AG04450 (cell line): ENCODE measurements at regions not wholly inside any gene's neighbourhood (a gene's known extent, or its start where the extent isn't known, plus 50 kb on each side); places are given as distances from the start of the nearest gene placed in this dataset.

Experiments
- CTCF ChIA-PET: fragments of 300-600, 350-600 bp; formaldehyde crosslinking; extraction: SDS; loops from one replicate; lab custom pipeline; 2022; ENCODE audit warnings: antibody characterized with exemption, inconsistent platforms; lab: Charles Lee
- POLR2A ChIA-PET: fragments of 350-600 bp; formaldehyde crosslinking; extraction: SDS; loops from one replicate; lab custom pipeline; 2021; ENCODE audit warnings: antibody characterized with exemption, inconsistent platforms; lab: Yijun Ruan, JAX
- DNase-seq: peaks from one replicate; pipeline ENCODE4 v3.0.0-alpha.2; 2011; ENCODE audit warnings: low read depth, low spot score
- H3K27ac ChIP-seq: one replicate; pipeline ENCODE4 v1.5.1; 2012; ENCODE audit warnings: low read depth, low read length, control low read depth
- H3K27me3 ChIP-seq: one replicate; pipeline ENCODE4 v1.6.0; 2012; ENCODE audit warnings: low read length; ENCODE audit not compliant: control insufficient read depth, insufficient read depth
- H3K4me3 ChIP-seq: 2 replicates; pipeline ENCODE4 v1.5.1; 2011; ENCODE audit warnings: mild to moderate bottlenecking, low read depth, low read length, control low read depth
- H3K9me3 ChIP-seq: 2 replicates; pipeline ENCODE4 v1.5.1; 2012; ENCODE audit warnings: low read length; ENCODE audit not compliant: control insufficient read depth, insufficient read depth
- CTCF ChIP-seq: IDR thresholded peaks from 2 replicates; pipeline ENCODE4 v1.5.1; 2011; ENCODE audit warnings: low read depth, low read length, control low read depth, inconsistent platforms

GRCh38 chr6:19986691-19987438 lies 149.7 kb downstream of the ID4 start:
- no peak overlapping the region for H3K4me3 ChIP-seq
- H3K27ac ChIP-seq = no peak overlapping the region
- POLR2A ChIA-PET = no interaction called here
- DNase-seq = no peak
- CTCF ChIA-PET = no interaction called here
- no peaks in the 10 kb centered on the region for H3K9me3 ChIP-seq
- no peaks in the 10 kb centered on the region for H3K27me3 ChIP-seq
- TF ChIP-seq CTCF = no peak

- H3K27ac ChIP-seq = no peak overlapping the region
- ChIA-PET CTCF (no interaction called here), POLR2A (no interaction called here)
- no peak for TF ChIP-seq CTCF
- H3K4me3 ChIP-seq = no peak overlapping the region
- H3K27me3 ChIP-seq = no peaks in the 10 kb centered on the region
- no peaks in the 10 kb centered on the region for H3K9me3 ChIP-seq
- no peak for DNase-seq
Measured at GRCh38 chr6:19988555-19988954, 151.4 kb downstream of the ID4 start.

- Histone ChIP-seq H3K27me3 (no peaks in the 10 kb centered on the region), H3K4me3 (no peak overlapping the region), H3K27ac (no peak overlapping the region), H3K9me3 (no peaks in the 10 kb centered on the region)
- POLR2A ChIA-PET = no interaction called here
- TF ChIP-seq CTCF = no peak
- CTCF ChIA-PET = interaction anchor here (1.3 kb wide), 1 partner anchor 966 kb away, joined by 4 read pairs; no protein-coding TSS in a partner anchor
- DNase-seq = no peak
Measured at GRCh38 chr6:19991176-19991575, 154.0 kb downstream of the ID4 start.

GRCh38 chr6:19994909-19995308 lies 157.7 kb downstream of the ID4 start:
- TF ChIP-seq CTCF = no peak
- CTCF ChIA-PET = no interaction called here

GRCh38 chr6:19995575-19996257 lies 158.5 kb downstream of the ID4 start:
- POLR2A ChIA-PET = no interaction called here
- Histone ChIP-seq H3K4me3 (no peak overlapping the region), H3K27me3 (no peaks in the 10 kb centered on the region), H3K27ac (no peak overlapping the region), H3K9me3 (no peaks in the 10 kb centered on the region)
- TF ChIP-seq CTCF = no peak
- no peak for DNase-seq
- CTCF ChIA-PET = no interaction called here

More at GRCh38 chr6:19994909-19995308, 157.7 kb downstream of the ID4 start:
- Histone ChIP-seq H3K9me3 (no peaks in the 10 kb centered on the region), H3K27me3 (no peaks in the 10 kb centered on the region), H3K4me3 (no peak overlapping the region), H3K27ac (no peak overlapping the region)
- DNase-seq = no peak
- POLR2A ChIA-PET = no interaction called here
